Activated CD4-positive, alpha-beta T cell treated with anti-CD3 and anti-CD28 coated beads for 24 hours (primary cell): ENCODE measurements at regions not wholly inside any gene's neighbourhood (a gene's known extent, or its start where the extent isn't known, plus 50 kb on each side); places are given as distances from the start of the nearest gene placed in this dataset.

Source experiments
- DNase-seq, 2 donors: peaks; one replicate each; pipeline ENCODE4 v3.0.0-alpha.2; 2020; ENCODE audit warnings: low read depth in 2 of 2

DNA sequence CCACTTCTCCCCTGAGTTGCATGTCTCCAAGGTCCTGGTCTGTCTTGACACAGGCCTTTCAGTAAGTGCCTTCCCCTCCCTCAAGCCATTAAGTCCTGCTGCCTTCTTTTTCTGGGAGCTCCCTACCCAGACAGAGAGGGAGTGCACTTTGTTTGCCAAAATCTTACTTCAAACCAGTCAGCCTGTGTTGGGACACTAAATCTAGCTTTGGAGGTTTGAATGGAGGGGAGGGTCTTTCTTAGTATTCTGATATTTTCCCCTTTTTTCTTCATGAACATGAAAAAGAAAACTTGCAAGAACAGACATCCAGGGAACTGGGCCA lies 170.7 kb upstream of the PMEPA1 start:
- no peak for DNase-seq

DNA sequence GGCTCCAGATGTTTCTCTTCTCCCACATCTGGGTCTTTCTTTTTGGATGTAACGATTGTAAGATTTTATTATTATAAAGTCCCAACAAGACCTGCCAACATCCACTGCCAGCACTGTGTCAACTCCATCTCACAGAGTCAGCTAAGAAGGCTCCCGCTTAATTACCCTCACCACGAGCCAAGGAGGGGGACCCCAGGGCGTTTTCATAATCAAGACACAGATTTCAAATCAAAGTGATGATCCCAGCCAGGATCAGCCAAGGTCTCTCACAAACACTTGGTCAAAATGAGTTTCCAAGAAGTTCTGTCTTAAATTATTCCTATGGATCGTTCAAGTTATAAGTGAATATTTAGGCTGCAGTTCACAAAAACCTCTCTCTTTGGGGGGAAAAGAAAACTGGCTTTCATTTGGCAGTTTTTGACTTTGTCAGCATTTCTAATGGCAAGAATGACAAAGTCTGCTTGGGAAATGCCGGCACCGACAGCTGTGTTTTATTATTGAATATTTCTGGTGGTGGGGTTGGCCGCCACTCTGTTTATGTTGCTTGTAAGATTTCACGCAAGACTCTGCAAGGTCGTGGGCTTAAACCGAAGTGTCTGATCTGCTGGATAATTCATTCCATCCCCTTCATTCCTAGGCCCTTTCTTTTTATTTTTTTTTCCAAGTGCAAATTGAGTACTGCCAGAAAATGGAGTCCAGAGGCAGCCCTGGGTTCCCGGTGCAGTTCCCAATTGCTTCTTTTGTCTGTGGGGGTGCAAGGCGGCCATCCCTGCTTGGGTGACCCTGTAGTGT lies 170.2 kb upstream of the PMEPA1 start:
- DNase-seq = no peak

DNA sequence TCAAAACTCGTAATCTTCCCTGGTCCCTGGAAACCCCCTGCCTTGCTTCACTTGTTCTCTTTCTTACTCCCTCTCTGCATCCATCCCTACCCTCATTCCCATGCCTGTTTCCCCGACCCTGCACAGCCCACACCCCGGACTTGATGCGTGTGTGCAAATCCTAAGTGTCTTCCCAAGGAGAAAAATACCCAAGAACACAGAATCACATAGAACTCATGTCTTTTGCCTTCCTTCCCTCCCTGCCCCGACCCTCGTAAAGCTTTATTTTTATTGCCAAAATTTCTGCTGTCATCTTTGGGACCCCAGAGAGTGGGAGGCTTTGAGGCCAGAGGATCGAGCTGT lies 169.6 kb upstream of the PMEPA1 start:
- no peak for DNase-seq

DNA sequence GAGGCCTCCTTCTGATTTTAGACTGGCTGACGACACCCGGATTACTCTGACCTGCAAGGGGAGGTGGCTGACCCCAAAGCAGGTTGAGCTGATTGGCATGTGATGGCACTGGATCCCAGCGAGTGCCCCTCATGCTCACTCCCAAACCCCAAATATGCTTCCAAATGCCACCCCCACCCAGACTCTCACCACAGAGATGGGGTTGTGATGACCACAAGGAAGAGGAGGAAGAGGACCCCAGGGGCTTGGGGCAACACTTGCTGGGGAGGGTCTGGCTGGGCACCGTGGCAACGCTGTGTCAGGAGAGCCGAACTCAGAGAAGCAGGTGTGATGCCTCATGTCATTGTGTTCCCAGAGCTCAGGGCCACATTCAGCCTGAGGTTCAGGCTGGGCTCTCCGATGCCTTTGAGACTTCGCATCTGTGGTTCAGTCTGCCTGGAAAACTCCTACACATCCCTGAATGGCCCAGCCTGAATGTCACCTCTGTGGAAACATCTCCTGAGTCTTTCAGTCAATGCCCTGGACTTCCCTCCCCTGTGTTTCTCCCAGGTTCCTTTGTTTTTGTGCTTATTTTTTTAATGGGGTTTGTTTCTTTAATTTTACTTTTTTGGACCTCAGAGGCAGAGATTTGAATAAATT lies 169.1 kb upstream of the PMEPA1 start:
- DNase-seq = no peak

DNA sequence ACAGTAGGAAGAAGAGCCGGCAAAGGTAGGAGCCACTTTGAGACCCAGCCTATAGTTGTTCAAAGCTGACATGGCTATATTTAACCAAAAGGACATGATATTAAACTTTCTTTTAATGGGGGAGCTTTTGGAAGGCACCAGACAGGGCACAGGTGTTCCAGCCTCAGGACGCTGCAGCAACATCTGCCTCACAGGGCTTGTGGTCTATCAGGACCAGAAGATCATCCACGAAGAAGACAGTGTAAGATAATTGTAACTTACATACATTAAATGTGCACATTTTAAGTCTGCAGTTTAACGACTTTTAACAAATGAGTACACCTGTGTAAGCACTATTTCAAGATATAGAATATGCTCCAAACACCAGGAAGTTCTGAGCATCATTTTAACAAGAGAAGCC lies 168.2 kb upstream of the PMEPA1 start:
- no peak for DNase-seq

DNA sequence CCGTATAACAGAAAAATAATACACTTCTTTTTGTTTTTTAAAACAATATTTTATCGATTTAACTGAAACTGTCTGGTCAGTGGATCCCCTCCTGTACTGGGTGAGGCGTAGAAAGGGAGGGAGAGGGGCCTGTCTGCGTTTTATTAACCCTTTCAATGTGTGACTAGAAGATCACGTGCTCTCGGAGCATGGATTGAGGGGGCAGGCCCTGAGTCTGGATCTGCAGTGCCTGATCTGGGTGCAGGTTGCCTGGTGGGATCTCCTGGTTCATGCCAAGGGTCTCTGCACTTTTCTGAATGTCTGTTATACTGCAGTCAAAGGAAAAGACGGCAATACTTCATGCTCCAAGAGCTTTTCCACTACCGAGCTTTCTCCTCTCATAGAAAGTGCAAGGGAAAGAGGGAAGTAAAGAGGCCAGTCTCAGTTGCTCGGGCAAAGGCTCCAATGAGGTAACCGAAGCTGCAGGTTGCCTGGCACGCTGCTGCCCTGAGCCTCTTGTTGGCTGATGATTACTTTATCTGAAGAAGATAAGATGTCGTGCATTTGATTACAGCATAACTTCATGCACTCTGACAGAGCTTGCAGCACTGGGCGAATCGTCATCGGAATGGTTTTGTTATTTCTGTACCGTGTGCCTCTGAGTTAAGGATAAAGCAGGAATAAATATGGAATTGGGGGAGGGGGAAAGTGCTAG lies 167.5 kb upstream of the PMEPA1 start:
- no peak for DNase-seq

DNA sequence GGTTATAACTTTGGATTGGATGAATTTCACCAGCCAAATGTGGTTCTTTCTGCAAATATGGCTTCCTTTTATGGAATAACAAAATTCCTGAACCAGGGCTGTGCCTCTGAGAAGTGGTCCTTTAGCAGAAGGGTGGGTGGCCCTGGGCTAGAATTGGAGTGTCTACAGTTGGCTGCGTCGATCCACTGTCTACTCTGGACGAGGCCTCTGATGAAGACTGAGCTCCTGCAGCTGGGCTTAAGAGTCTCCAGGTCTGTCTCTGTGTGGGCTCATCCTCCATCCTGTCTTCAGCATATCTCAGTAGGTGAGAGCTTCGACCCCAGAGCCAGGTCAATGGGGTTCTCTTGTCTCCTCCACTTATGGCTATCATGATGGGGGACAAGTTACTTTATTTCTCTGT lies 166.3 kb upstream of the PMEPA1 start:
- DNase-seq = no peak

DNA sequence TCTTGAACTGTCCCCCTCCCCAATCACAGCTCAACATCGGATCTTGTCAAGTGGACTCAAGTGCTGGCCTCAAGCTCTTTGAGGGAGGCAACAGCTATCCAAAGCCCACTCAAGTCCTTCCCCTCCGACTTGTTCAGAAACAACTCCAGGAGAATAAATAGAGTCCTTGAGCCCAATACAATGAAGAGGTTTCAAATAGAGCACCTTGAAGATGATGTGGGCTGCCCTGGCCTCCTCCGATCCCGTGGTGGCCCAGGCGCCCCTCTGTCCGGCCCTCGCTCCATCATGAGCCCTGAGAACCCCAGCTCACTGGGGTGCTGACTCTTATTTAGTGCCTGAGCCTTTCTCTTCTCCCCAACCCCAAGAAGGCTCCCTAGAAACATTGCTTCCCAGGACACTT lies 164.3 kb upstream of the PMEPA1 start:
- DNase-seq = no peak

DNA sequence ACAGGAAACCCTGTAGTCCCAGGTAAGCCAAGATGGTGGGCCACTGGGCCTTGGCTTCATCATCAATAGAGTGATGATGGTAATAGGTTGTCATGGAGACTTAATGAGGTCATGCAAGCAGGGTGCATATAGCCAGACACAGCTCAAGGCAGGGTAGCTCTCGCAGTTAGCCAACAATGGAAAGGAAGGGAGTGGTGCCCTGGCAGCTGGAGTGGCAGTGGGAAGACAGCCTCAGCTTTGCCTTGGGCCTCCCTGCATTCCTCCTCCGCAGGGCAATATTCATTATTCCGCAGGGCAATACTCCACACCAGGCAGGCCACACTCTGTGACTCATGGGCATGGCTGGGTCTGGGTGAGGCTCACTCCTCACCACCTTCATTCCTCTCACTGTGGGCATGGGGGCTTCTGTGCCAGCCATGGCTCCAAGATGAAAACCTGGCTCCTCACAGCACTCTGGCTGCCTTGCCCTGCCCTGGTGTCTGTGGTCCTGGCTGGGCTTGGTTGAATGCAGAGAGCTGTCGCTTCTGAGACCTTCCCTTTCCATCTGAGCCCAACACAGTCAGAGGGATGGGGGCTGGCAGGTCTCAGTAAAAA lies 163.1 kb upstream of the PMEPA1 start:
- DNase-seq = no peak

DNA sequence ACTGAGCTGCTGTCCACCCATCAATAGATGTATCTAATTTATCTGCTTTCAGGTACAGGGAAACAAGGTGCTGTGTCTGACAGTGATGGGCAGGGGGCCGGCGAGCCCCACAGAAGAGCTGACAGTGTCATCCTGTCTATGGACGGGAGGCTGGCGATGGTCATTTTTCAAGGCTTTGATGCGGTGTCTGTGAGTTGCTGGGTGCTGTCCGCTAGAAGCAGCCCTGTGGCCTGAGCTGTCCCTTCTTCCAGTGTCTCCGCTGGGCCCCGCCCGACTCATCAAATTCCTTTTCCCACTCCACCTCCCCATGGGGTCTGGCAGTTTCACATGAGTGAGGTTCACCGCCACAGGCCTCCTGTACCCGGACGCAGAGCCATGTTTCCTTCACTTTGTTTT lies 161.4 kb upstream of the PMEPA1 start:
- no peak for DNase-seq

DNA sequence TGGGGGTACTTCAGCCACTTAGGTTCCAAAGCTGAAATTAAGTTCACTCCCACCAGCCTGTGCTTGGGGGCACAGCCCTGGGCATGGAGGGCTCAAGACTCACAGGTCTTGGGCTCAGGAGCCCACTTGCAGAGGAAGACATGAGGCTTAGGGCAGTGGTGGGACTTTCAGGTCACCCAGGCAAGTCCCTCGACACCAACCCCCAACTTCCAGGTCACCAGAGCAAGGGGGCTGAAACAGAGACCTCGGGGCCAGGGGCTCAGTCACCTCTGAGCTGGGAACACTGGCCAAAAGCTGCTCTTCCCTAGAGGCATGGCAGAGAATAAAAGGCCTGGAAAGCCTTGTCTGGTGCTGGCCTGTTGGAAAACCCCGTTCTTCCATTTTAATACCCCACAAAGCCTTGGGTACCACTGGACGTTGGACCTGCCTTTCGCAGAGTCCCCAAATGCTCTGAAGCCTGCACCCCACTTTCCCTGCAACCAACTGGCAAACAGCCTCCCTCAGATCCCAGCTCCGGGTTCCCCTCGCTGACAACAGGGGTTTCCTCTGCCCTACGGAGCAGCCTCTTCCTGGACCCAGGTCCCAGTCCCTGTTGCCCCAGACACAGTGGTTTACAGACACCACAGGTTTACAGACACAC lies 160.9 kb upstream of the PMEPA1 start:
- no peak for DNase-seq

DNA sequence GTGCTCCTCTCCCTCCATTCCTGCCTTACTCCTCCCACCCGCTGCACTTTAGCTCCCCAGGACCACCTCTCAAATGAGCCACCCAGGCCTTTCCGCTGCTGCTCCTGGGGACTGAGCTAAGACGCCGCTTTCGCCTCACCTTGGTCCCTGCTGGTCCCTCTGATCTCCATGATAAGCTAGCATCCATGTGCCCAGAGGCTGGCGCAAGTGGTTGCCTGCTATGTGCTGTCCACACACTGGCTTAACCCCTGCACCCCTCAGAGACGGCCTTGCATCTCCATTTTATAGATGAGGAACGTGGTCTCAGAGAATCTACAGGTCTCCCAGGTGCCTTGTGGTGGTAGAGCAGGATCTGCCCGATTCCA lies 160.1 kb upstream of the PMEPA1 start:
- DNase-seq = no peak

DNA sequence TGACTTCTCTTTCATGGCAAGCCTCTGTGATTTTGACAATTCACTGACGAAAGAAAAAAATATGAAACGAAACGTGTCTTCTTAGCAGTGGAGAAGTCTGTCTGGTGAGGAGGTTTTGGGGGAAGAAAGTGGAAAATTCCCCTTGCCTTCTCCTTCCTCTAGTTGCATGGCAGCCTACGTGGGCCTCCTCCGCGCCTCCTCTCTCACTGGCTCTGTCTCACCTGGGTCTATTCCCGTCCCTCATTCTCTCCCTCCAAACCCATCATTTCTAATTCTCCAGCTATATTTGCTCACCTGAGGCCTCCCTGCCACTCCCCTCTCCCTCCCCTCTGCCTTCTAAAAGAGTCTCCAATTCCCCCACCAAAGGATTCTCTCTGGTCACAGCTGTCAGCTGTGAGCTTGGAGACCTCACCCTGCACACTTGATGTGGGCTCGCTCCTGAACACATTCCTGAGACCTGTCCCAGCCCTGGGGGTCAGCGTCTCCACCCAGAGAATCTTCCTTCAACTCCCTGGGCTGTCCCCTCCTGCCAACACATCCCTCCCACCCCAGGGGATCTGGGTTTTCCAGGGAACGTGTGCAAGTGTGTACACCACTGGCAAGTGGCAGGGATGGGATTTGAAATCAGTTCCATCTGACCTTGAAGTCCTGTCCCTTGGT lies 159.6 kb upstream of the PMEPA1 start:
- DNase-seq = no peak

DNA sequence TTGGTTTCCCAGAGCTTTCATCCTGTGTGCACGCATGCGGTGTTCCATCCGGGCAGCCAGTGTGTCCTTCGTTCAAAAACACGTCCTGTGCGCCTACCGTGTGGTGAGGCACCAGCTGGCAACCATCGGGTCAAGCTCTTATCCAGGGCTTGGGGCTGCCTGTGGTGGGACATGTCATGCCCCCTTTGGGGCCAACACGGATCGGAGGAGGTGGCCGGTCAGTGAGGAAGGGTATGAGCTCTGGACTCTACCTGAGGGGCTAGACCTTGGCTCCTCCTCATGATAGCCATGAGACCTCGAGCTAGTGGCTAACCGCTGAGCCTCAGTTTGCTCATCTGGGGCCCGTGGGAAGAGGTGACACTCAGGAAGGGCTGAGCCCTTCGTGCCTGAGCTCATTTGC lies 158.5 kb upstream of the PMEPA1 start:
- no peak for DNase-seq

DNA sequence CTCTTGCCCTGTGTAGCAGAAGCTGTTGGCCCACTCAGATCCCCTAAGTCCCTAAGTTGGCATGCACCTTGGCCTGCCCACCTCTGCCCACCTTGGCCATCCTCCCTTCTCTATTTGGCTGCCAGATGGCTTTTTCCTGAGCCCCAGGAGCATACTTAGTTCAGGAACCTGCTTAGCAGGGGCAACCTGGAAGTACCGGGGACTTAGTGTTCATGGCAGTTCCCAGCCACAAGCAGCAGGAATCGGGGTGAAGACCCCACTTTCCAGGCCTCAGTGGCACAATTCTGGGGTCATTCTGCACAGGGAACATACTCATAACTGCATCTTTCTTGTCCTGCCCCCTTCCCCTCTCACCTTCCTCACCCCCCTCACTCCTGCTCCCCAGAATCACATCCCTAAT lies 158.0 kb upstream of the PMEPA1 start:
- DNase-seq = no peak

DNA sequence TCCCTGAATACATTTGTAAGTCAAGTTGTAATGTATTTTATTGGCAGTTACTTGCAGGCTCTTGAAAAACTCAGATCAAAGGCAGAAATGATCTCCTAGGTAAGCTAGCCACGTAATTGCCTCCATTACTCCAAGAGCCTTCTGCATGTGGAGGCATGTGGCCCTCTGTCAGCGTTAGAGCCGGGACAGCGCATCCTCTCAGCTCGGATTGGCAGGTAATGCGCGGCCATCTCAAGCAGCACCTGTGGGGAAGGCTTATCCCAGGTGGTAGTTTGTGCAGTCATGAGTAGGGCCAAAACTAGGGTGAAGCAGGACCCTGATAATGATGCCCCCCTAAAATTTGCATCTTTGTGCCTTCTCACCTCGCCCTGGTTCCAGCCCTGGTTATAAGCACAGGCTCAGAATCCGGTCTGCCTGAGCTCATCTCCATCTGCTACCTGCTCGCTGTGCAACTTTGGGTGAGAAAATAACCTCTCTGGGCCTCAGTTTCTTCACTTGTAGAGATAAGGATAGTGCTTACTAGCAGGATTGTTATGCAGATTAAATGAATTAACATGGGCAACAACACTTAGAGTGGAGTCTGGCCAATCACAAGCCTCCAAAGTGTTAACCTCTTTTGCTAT lies 157.5 kb upstream of the PMEPA1 start:
- no peak for DNase-seq

DNA sequence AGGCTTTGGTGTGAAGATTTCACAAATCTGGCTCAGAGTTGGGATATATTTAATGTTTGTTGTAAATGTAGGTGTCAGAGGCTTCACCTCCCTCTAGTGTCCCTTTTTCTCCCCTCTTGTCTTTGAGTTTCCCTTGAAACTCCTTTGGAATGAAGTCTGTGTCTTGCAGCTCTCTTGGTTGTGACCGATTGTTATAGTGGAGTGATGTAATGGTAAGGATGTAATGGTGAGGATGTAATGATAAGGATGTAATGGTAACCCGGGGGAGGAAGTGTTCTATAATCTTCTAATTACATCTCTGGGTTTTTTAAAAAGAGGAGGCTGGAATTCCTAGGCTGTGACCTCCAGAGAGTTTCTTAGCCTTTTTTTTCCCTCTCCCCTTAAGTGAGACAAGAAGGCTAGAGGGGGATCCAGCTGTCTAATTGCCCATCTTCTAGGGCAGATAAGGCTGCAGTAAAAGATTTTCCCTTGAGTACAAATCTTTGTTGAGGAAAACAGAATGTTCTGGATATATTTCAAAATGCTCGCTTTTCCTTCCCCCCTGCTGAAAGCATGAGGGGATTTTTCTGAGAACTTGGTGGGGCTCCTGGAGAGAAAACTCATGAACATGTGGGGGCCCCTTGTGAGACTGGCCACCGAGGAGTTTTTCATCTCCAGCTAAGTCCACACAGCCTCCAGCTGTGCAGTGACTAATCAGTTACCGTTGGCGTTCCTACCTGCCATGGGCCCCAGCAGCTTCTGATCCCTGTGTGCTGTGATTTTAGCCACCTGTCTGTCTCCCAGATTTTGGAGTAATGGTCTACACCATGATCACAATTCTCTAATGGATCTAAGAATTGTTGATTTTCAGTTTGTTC lies 156.7 kb upstream of the PMEPA1 start:
- DNase-seq = no peak

DNA sequence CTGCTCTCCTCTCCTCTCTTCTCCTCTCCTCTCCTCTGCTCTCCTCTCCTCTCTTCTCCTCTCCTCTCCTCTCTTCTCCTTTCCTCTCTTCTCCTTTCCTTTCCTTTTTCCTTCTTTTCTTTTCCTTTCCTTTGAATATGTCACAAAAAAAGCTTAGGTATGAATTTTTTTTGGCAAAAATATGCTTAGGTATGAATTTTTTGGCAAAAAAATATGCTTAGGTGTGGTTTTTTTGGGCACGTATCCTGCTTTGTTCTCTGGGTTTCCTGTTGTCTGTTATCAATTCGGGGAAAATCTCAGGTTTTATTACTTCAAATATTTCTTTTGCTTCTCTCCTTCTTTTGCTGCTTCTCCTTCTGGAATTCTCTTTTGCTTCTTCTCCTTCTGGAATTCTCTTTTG lies 155.5 kb upstream of the PMEPA1 start:
- no peak for DNase-seq

DNA sequence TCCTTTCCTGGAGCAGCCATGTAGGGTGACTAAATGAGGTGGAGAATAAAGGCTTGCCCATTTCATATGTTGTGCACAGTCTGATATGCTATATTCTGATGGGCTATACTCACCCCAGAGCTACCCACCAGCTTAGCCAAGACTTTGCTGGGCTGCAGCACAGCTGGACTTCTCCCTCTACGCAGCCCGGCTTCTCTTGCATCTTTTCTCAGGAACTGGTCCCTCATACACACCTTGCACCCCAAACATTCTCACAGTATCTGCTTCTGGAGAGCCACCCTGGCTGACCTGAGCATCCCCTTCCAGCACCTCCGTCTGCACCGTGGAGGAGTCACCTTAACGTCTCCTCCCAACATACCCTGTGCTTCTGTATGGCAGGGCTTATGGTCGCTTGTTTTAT lies 150.8 kb upstream of the PMEPA1 start:
- DNase-seq = no peak

DNA sequence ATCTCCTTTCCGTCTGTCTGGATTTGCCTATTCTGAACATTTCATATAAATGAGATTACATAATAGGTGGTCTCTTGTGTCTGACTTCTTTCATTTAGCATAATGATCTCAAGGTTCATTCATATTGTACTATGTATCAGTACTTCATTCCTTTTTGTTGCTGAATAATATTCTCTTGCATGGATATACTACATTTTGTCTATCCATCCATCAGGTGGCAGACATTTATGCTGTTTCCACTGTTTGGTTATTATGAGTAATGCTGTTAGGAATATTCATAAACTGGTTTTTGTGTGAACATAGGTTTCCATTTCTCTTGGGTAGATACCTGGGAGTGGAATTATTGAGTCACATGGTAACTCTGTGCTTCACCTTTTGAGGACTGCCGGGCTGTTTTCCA lies 148.2 kb upstream of the PMEPA1 start:
- no peak for DNase-seq

DNA sequence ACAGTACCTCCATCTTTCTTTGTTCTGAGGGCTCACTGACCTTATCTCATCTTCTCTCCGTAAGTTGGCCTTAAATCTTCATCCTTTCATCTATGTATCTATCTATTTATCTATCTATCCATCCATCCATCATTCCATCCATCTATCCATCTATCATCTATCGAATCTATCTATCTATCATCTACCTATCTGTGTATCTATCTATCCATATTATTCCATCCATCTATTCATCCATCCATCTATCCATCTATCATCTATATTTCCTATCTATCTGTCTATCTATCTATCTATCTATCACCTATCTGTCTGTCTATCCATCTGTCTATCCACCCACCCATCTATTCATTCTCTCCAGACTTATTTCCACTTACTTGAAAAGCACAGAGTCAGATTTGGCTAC lies 147.3 kb upstream of the PMEPA1 start:
- DNase-seq = no peak
